ENCODE measurements at regions not wholly inside any gene's neighbourhood (a gene's known extent, or its start where the extent isn't known, plus 50 kb on each side); places are given as distances from the start of the nearest gene placed in this dataset.

DNA sequence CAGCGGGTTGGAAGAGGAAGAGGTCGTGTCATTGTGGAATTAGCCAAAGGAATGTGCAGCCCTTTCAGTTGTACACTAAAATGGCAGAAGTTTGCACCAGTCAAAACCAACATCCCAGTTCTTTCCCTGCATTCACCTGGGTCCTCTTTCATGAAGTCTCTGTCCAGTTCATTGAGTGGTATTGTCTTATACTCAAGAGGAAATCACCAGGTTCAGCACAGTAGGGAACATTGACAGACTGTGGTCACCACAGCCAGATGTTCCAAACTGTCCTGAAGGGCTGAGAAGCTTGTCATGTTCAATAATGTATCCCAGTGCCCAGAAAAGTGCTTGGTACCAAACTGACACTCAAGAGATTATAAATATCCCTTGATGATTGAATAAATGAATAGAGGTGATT, 131.6 kb downstream of the GLUL start:
- TF ChIP-seq POLR2A (IDR thresholded peaks at IDR 0.05): no peak
- TF ChIP-seq, protein P1, sequence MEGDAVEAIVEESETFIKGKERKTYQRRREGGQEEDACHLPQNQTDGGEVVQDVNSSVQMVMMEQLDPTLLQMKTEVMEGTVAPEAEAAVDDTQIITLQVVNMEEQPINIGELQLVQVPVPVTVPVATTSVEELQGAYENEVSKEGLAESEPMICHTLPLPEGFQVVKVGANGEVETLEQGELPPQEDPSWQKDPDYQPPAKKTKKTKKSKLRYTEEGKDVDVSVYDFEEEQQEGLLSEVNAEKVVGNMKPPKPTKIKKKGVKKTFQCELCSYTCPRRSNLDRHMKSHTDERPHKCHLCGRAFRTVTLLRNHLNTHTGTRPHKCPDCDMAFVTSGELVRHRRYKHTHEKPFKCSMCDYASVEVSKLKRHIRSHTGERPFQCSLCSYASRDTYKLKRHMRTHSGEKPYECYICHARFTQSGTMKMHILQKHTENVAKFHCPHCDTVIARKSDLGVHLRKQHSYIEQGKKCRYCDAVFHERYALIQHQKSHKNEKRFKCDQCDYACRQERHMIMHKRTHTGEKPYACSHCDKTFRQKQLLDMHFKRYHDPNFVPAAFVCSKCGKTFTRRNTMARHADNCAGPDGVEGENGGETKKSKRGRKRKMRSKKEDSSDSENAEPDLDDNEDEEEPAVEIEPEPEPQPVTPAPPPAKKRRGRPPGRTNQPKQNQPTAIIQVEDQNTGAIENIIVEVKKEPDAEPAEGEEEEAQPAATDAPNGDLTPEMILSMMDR (IDR thresholded peaks at IDR 0.05): no peak
- TF ChIP-seq POLR2AphosphoS5 (IDR thresholded peaks at IDR 0.05): no peak
- TF ChIP-seq EP300 (IDR thresholded peaks at IDR 0.05): no peak
